HEK293 (cell line): ENCODE measurements at regions not wholly inside any gene's neighbourhood (a gene's known extent, or its start where the extent isn't known, plus 50 kb on each side); places are given as distances from the start of the nearest gene placed in this dataset.

Experiments used
- CTCF ChIA-PET: fragments of 350-600 bp; formaldehyde crosslinking; extraction: SDS; loops from one replicate; lab custom pipeline; 2021; ENCODE audit warnings: antibody characterized with exemption; lab: Yijun Ruan, JAX
- POLR2A ChIA-PET: fragments of 300-600 bp; formaldehyde crosslinking; extraction: SDS; loops from one replicate; lab custom pipeline; 2020; ENCODE audit warnings: antibody characterized with exemption, inconsistent platforms; lab: Yijun Ruan, JAX
- H3K27ac ChIP-seq: fragments of 200-500 bp; sonication (Bioruptor generic); 2 replicates; pipeline ENCODE4 v1.5.1; 2014; ENCODE audit warnings: low read depth, low read length, control low read depth, inconsistent platforms; ENCODE audit errors: extremely low read depth
- H3K36me3 ChIP-seq, 2 experiments: fragments of 200-500 bp in 1 of 2; sonication (Bioruptor generic) in 1 of 2; 1 replicate in 1 of 2; 2 replicates in 1 of 2; pipeline ENCODE4 v1.5.1; 2014 to 2017; ENCODE audit warnings: inconsistent platforms in 2 of 2, low read length in 2 of 2; ENCODE audit not compliant: control insufficient read depth in 2 of 2, insufficient read depth in 1 of 2
- H3K4me1 ChIP-seq: fragments of 200-500 bp; sonication (Bioruptor generic); 2 replicates; pipeline ENCODE4 v1.5.1; 2014; ENCODE audit warnings: mild to moderate bottlenecking, low read length, inconsistent platforms; ENCODE audit not compliant: control insufficient read depth, insufficient read depth
- H3K4me3 ChIP-seq: 2 replicates; pipeline ENCODE4 v1.5.1; 2011; ENCODE audit warnings: low read depth, mild to moderate bottlenecking, control low read depth, low read length, moderate library complexity
- H3K9me3 ChIP-seq: fragments of 200-500 bp; sonication (Bioruptor generic); 2 replicates; pipeline ENCODE4 v1.5.1; 2014; ENCODE audit warnings: low read depth, low read length, inconsistent platforms; ENCODE audit not compliant: control insufficient read depth, insufficient read depth
- HOXA7 ChIP-seq: sonication (generic); formaldehyde crosslinking; IDR thresholded peaks from 2 replicates; pipeline ENCODE4 v1.8.1; 2022; ENCODE audit warnings: missing genetic modification reagents, borderline replicate concordance
- KLF10 ChIP-seq: fragments of 450-650 bp; IDR thresholded peaks from 2 replicates; pipeline ENCODE4 v1.5.1; 2018; ENCODE audit warnings: missing biosample characterization, mild to moderate bottlenecking, missing genetic modification characterization
- KLF8 ChIP-seq: fragments of 450-650 bp; formaldehyde crosslinking; IDR thresholded peaks from 2 replicates; pipeline ENCODE4 v1.5.1; 2016; ENCODE audit warnings: missing biosample characterization, missing genetic modification characterization
- KLF9 ChIP-seq: fragments of 450-650 bp; formaldehyde crosslinking; IDR thresholded peaks from 2 replicates; pipeline ENCODE4 v1.5.1; 2016; ENCODE audit warnings: missing biosample characterization, missing genetic modification characterization, low read depth
- OVOL3 ChIP-seq: fragments of 450-650 bp; formaldehyde crosslinking; IDR thresholded peaks from 2 replicates; pipeline ENCODE4 v1.5.1; 2016; ENCODE audit warnings: missing biosample characterization, missing genetic modification characterization
- PATZ1 ChIP-seq: fragments of 450-650 bp; formaldehyde crosslinking; IDR thresholded peaks from 2 replicates; pipeline ENCODE4 v1.5.1; 2016; ENCODE audit warnings: missing biosample characterization, missing genetic modification characterization
- REST ChIP-seq: fragments of 450-650 bp; formaldehyde crosslinking; IDR thresholded peaks from 2 replicates; pipeline ENCODE4 v1.5.1; 2016; ENCODE audit warnings: missing biosample characterization, missing genetic modification characterization
- WT1 ChIP-seq: fragments of 450-650 bp; formaldehyde crosslinking; IDR thresholded peaks from 2 replicates; pipeline ENCODE4 v1.5.1; 2016; ENCODE audit warnings: missing biosample characterization, missing genetic modification characterization
- ZNF10 ChIP-seq: fragments of 450-650 bp; formaldehyde crosslinking; IDR thresholded peaks from 2 replicates; pipeline ENCODE4 v1.5.1; 2017; ENCODE audit warnings: missing biosample characterization, missing genetic modification characterization
- ZNF114 ChIP-seq: fragments of 450-650 bp; formaldehyde crosslinking; IDR thresholded peaks from 2 replicates; pipeline ENCODE4 v1.5.0; 2017; ENCODE audit warnings: missing biosample characterization, missing genetic modification characterization
- ZNF354C ChIP-seq: fragments of 450-650 bp; formaldehyde crosslinking; IDR thresholded peaks from 2 replicates; pipeline ENCODE4 v1.5.1; 2016; ENCODE audit warnings: missing biosample characterization, missing genetic modification characterization, low read depth, borderline replicate concordance
- ZNF394 ChIP-seq: fragments of 450-650 bp; formaldehyde crosslinking; IDR thresholded peaks from 2 replicates; pipeline ENCODE4 v1.5.1; 2016; ENCODE audit warnings: missing biosample characterization, missing genetic modification characterization, mild to moderate bottlenecking, moderate library complexity, borderline replicate concordance
- ZNF513 ChIP-seq: fragments of 450-650 bp; IDR thresholded peaks from 2 replicates; pipeline ENCODE4 v1.5.1; 2018; ENCODE audit warnings: missing biosample characterization, missing genetic modification characterization
- ZNF629 ChIP-seq: fragments of 450-650 bp; formaldehyde crosslinking; IDR thresholded peaks from 2 replicates; pipeline ENCODE4 v1.5.1; 2017; ENCODE audit warnings: missing biosample characterization, missing genetic modification characterization
- ZNF639 ChIP-seq: fragments of 450-650 bp; formaldehyde crosslinking; IDR thresholded peaks from 2 replicates; pipeline ENCODE4 v1.5.1; 2016; ENCODE audit warnings: missing biosample characterization, missing genetic modification characterization
- ZNF645 ChIP-seq: fragments of 450-650 bp; formaldehyde crosslinking; IDR thresholded peaks from 2 replicates; pipeline ENCODE4; 2016; ENCODE audit warnings: missing biosample characterization, missing genetic modification characterization
- ZNF658 ChIP-seq: fragments of 450-650 bp; formaldehyde crosslinking; IDR thresholded peaks from 2 replicates; pipeline ENCODE4; 2016; ENCODE audit warnings: missing biosample characterization, missing genetic modification characterization
- ZNF707 ChIP-seq: fragments of 450-650 bp; formaldehyde crosslinking; IDR thresholded peaks from 2 replicates; pipeline ENCODE4 v1.5.1; 2016; ENCODE audit warnings: missing biosample characterization, missing genetic modification characterization
- ZNF830 ChIP-seq: fragments of 450-650 bp; IDR thresholded peaks from 2 replicates; pipeline ENCODE4 v1.5.0; 2018; ENCODE audit warnings: missing biosample characterization, missing genetic modification characterization, low read depth, mild to moderate bottlenecking, moderate library complexity
- ZNF843 ChIP-seq: fragments of 450-650 bp; formaldehyde crosslinking; IDR thresholded peaks from 2 replicates; pipeline ENCODE4 v1.5.1; 2016; ENCODE audit warnings: missing biosample characterization, missing genetic modification characterization
- ZSCAN18 ChIP-seq: fragments of 450-650 bp; formaldehyde crosslinking; IDR thresholded peaks from 2 replicates; pipeline ENCODE4 v1.5.1; 2016; ENCODE audit warnings: missing biosample characterization, missing genetic modification characterization

GRCh38 chr5:2536632-2537377 lies 214.7 kb downstream of the IRX2 start:
- Histone ChIP-seq H3K27ac (no peak overlapping the region), H3K4me1 (no peaks in the 10 kb centered on the region), H3K9me3 (no peaks in the 10 kb centered on the region), H3K4me3 (no peak overlapping the region), H3K36me3 (no peaks in the 10 kb centered on the region)
- POLR2A ChIA-PET: no interaction called here
- CTCF ChIA-PET: no interaction called here
- TF ChIP-seq ZNF830 (no peak), ZNF645 (tag by site-specific recombination) (no peak), ZNF629 (tag by site-specific recombination) (no peak), ZNF843 (tag by site-specific recombination) (no peak), ZSCAN18 (tag by site-specific recombination) (no peak), WT1 (tag by site-specific recombination) (no peak), REST (no peak), ZNF639 (tag by site-specific recombination) (no peak), OVOL3 (tag by site-specific recombination) (no peak), ZNF658 (no peak)
- TF ChIP-seq, all 188 proteins: peak for 0

GRCh38 chr5:2534970-2535369 lies 216.5 kb downstream of the IRX2 start:
- Histone ChIP-seq H3K4me3 (no peak overlapping the region), H3K36me3 (no peaks in the 10 kb centered on the region), H3K27ac (no peak overlapping the region), H3K9me3 (no peaks in the 10 kb centered on the region), H3K4me1 (no peaks in the 10 kb centered on the region)
- POLR2A ChIA-PET: no interaction called here
- CTCF ChIA-PET: interaction anchor here (0.5 kb wide), 2 partner anchors 99 to 728 kb away, joined by 3 read pairs; no protein-coding TSS in a partner anchor
- no peak for TF ChIP-seq ZNF843 (tag by site-specific recombination)
- TF ChIP-seq ZNF645 (tag by site-specific recombination): no peak
- no peak for TF ChIP-seq ZNF354C (tag by site-specific recombination)
- TF ChIP-seq ZNF513 (tag by site-specific recombination): no peak
- no peak for TF ChIP-seq ZNF394 (tag by site-specific recombination)
- no peak for TF ChIP-seq KLF8
- no peak for TF ChIP-seq ZNF114 (tag by site-specific recombination)
- TF ChIP-seq KLF10 (tag by site-specific recombination): no peak
- no peak for TF ChIP-seq PATZ1 (tag by site-specific recombination)
- no peak for TF ChIP-seq HOXA7 (CRISPR knock-in tag)
- TF ChIP-seq ZNF10 (tag by site-specific recombination): no peak
- TF ChIP-seq KLF9 (tag by site-specific recombination): no peak
- no peak for TF ChIP-seq ZNF707 (tag by site-specific recombination)
